Ovary (tissue), 3 donors: ENCODE measurements at regions not wholly inside any gene's neighbourhood (a gene's known extent, or its start where the extent isn't known, plus 50 kb on each side); places are given as distances from the start of the nearest gene placed in this dataset.

ENCODE experiments used
- CTCF ChIP-seq, 3 donors: fragments of 450-650 bp in 2 of 3; fragments of 200-600 bp in 1 of 3; IDR thresholded peaks; one replicate each; pipeline versions ENCODE4 v1.5.1 to v1.8.0; 2016 to 2022; ENCODE audit warnings: antibody characterized with exemption in 3 of 3, mild to moderate bottlenecking in 1 of 3
- POLR2A ChIP-seq: fragments of 450-650 bp; IDR thresholded peaks from one replicate; pipeline ENCODE4 v1.6.1; 2017; ENCODE audit warnings: antibody characterized with exemption, mild to moderate bottlenecking, moderate library complexity
- donor health status: DM: no; HTN: no; CAD: no.

- TF ChIP-seq CTCF (IDR thresholded peaks at IDR 0.05) (no peak), POLR2A (no peak)
Measured at GRCh38 chr3:145422556-145422955, 738.4 kb downstream of the PLOD2 start.
